GM06990 (cell line): ENCODE measurements at regions not wholly inside any gene's neighbourhood (a gene's known extent, or its start where the extent isn't known, plus 50 kb on each side); places are given as distances from the start of the nearest gene placed in this dataset.

Experiments used
- DNase-seq: peaks from one replicate; pipeline ENCODE4 v3.0.0-alpha.2; 2011; ENCODE audit not compliant: insufficient read length; ENCODE audit errors: extremely low read depth
- H3K27me3 ChIP-seq: replicated peaks from 2 replicates; pipeline ENCODE4 v1.6.0; 2011; ENCODE audit warnings: low read length; ENCODE audit not compliant: control insufficient read depth, insufficient read depth
- H3K36me3 ChIP-seq: 2 replicates; pipeline ENCODE4 v1.5.1; 2011; ENCODE audit warnings: low read length; ENCODE audit not compliant: control insufficient read depth, insufficient read depth
- H3K4me3 ChIP-seq: replicated peaks from 2 replicates; pipeline ENCODE4 v1.5.1; 2011; ENCODE audit warnings: low read depth, mild to moderate bottlenecking, control low read depth, low read length
- TF ChIP-seq, protein P1 (sequence below): IDR thresholded peaks from 2 replicates; pipeline ENCODE4 v1.5.1; 2011; ENCODE audit warnings: low read length, control low read depth, mild to moderate bottlenecking, inconsistent platforms; ENCODE audit not compliant: insufficient read depth, poor library complexity, severe bottlenecking

DNA sequence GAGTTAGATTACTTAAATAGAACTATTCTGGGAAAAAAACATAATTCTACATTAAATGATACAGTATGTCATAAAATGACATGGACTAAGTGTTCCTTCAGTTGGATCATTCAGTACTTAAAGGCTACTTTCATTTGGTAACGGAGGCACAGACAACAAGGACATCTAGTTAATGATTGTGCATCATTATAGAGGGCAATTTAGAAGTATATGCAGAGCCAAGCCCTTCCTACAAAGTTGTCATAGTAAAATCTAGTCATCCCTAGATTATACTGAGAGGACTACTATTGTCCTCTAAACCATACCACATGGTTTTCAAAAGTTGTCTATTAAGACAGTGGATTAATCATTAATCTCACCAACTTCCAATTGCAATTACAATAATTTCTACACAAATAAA lies 53.9 kb upstream of the STXBP5 start:
- Histone ChIP-seq H3K36me3 (no peaks in the 10 kb centered on the region), H3K4me3 (no peak overlapping the region), H3K27me3 (no peaks in the 10 kb centered on the region)
- DNase-seq, result no peak
- TF ChIP-seq, protein P1, sequence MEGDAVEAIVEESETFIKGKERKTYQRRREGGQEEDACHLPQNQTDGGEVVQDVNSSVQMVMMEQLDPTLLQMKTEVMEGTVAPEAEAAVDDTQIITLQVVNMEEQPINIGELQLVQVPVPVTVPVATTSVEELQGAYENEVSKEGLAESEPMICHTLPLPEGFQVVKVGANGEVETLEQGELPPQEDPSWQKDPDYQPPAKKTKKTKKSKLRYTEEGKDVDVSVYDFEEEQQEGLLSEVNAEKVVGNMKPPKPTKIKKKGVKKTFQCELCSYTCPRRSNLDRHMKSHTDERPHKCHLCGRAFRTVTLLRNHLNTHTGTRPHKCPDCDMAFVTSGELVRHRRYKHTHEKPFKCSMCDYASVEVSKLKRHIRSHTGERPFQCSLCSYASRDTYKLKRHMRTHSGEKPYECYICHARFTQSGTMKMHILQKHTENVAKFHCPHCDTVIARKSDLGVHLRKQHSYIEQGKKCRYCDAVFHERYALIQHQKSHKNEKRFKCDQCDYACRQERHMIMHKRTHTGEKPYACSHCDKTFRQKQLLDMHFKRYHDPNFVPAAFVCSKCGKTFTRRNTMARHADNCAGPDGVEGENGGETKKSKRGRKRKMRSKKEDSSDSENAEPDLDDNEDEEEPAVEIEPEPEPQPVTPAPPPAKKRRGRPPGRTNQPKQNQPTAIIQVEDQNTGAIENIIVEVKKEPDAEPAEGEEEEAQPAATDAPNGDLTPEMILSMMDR, result no peak
